ENCODE measurements at regions not wholly inside any gene's neighbourhood (a gene's known extent, or its start where the extent isn't known, plus 50 kb on each side); places are given as distances from the start of the nearest gene placed in this dataset.

DNA sequence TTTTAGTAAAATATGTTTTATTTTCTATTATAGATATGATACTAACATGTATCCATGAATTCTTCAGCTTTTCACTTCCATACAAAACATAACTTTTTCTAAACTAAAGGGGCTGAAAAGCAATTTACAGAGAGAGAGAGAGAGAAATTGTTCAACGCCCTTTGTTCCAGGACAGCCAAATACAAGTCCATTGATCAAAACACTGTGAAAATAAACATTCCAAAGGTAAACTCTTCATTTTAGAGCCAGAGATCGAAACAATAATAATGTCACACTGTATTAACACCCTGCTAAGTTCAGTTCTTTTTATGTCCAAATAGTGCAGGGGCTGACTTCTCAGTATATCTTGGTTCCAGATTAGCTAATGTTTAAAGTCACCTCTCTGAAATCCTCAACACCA is 516.2 kb upstream of the ATXN8OS start:
- no peak for DNase-seq (ENCODE audit: low spot score)
- TF ChIP-seq, protein P1, sequence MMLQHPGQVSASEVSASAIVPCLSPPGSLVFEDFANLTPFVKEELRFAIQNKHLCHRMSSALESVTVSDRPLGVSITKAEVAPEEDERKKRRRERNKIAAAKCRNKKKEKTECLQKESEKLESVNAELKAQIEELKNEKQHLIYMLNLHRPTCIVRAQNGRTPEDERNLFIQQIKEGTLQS (IDR thresholded peaks at IDR 0.05), result no peak
- no peak for TF ChIP-seq GABPA (IDR thresholded peaks at IDR 0.05 in 1 of 2, conservative IDR thresholded peaks at IDR 0.05 in 1 of 2)
- TF ChIP-seq FOXA2 (IDR thresholded peaks at IDR 0.05), result no peak
- TF ChIP-seq JUND (IDR thresholded peaks at IDR 0.05), result peak in 1 of 2 donors; percentile 32
- TF ChIP-seq, protein P2, sequence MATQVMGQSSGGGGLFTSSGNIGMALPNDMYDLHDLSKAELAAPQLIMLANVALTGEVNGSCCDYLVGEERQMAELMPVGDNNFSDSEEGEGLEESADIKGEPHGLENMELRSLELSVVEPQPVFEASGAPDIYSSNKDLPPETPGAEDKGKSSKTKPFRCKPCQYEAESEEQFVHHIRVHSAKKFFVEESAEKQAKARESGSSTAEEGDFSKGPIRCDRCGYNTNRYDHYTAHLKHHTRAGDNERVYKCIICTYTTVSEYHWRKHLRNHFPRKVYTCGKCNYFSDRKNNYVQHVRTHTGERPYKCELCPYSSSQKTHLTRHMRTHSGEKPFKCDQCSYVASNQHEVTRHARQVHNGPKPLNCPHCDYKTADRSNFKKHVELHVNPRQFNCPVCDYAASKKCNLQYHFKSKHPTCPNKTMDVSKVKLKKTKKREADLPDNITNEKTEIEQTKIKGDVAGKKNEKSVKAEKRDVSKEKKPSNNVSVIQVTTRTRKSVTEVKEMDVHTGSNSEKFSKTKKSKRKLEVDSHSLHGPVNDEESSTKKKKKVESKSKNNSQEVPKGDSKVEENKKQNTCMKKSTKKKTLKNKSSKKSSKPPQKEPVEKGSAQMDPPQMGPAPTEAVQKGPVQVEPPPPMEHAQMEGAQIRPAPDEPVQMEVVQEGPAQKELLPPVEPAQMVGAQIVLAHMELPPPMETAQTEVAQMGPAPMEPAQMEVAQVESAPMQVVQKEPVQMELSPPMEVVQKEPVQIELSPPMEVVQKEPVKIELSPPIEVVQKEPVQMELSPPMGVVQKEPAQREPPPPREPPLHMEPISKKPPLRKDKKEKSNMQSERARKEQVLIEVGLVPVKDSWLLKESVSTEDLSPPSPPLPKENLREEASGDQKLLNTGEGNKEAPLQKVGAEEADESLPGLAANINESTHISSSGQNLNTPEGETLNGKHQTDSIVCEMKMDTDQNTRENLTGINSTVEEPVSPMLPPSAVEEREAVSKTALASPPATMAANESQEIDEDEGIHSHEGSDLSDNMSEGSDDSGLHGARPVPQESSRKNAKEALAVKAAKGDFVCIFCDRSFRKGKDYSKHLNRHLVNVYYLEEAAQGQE (IDR thresholded peaks at IDR 0.05), result peak; percentile 20
- TF ChIP-seq MAX (IDR thresholded peaks at IDR 0.05), result peak; percentile 35
- TF ChIP-seq TAF1 (conservative IDR thresholded peaks at IDR 0.05), result no peak
- TF ChIP-seq ZBTB33 (IDR thresholded peaks at IDR 0.05), result no peak
- TF ChIP-seq HNF4A (conservative IDR thresholded peaks at IDR 0.05), result peak; percentile 74 to 97
- no peak for TF ChIP-seq EGR1 (IDR thresholded peaks at IDR 0.05; ENCODE audit: low read depth in 2 of 2)
- TF ChIP-seq YY1 (IDR thresholded peaks at IDR 0.05), result peak; percentile 55
- TF ChIP-seq FOXA1 (IDR thresholded peaks at IDR 0.05), result peak; percentile 45
- TF ChIP-seq RXRA (IDR thresholded peaks at IDR 0.05), result peak; percentile 12 to 73
- no peak for TF ChIP-seq NR2F2 (IDR thresholded peaks at IDR 0.05)
- TF ChIP-seq CTCF (IDR thresholded peaks at IDR 0.05; ENCODE audit: low read depth, low read length, missing input control), result no peak
- no peak for TF ChIP-seq HNF4G (IDR thresholded peaks at IDR 0.05)
- peak; percentile 4 to 15 for TF ChIP-seq RAD21 (IDR thresholded peaks at IDR 0.05)
- peak; percentile 57 for TF ChIP-seq SP1 (IDR thresholded peaks at IDR 0.05)
- H3K9ac ChIP-seq (ENCODE audit: low read depth in 1 of 2, low read length in 2 of 2), result no peak overlapping the region
- H3K4me1 ChIP-seq (ENCODE audit: control insufficient read depth in 4 of 4, insufficient read depth in 4 of 4, low read length in 3 of 4), result peaks cover 2 to 22% (median 13%) of the 10 kb centered on the region in 4 donors
- H3K9me3 ChIP-seq (ENCODE audit: control insufficient read depth in 4 of 4, low read length in 3 of 4), result no peaks in the 10 kb centered on the region
- no peak overlapping the region for H3K27ac ChIP-seq (ENCODE audit: low read depth in 1 of 2, low read length in 2 of 2)
- 25% methylated on average over 2 of the region's 2 CpGs for WGBS
- H3K27me3 ChIP-seq (ENCODE audit: control insufficient read depth in 4 of 4, insufficient read depth in 4 of 4, low read length in 3 of 4), result no peaks in the 10 kb centered on the region
- H3K36me3 ChIP-seq (ENCODE audit: control insufficient read depth in 4 of 4, insufficient read depth in 3 of 4, low read depth in 1 of 4, low read length in 3 of 4), result no peaks in the 10 kb centered on the region
- no peak overlapping the region for H3K4me3 ChIP-seq (ENCODE audit: low read depth in 1 of 3, low read length in 3 of 3)
